ENCODE measurements at regions not wholly inside any gene's neighbourhood (a gene's known extent, or its start where the extent isn't known, plus 50 kb on each side); places are given as distances from the start of the nearest gene placed in this dataset.

DNA sequence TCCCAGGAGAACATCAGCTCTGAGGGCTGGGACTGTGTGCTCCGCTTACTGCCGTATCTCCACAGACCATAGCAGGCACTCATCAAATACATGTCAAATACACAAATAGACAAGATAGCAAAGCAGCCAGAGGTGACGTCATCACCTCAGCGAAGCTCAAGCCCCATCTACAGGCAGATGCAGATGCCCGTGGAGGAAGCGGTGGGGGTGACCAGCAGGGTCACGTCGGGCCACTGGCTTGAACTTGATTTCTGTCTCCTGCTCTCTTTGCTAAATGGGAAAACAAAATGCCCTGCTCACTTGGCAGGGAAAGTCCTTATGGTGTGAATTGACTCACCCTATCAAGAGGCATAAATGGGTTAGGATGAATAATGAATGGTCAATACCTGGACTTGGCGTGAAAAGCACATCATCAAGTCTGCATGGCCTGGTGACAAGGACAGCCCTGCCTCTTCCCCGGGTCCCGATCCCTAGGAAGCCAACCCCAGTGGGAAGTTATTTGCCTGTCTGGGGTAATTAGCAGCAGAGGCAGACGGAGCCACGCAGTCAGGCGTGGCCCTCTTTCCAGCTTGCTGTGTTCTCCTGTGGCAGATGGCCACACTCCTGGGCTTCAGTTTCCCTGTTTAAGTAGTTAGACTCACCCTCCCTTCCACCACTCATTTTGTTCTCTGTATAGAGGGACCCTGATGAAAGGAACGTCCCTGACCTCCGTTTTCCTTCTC, 536.0 kb downstream of the NPHP4 start:
- Mint-ChIP-seq H3K4me1 (ENCODE audit: low read depth, unreplicated experiment) (no peaks in the 10 kb centered on the region), H3K27ac (ENCODE audit: unreplicated experiment) (no peak overlapping the region), H3K4me3 (ENCODE audit: low read depth, unreplicated experiment) (no peak overlapping the region), H3K27me3 (ENCODE audit: unreplicated experiment) (no peaks in the 10 kb centered on the region), H3K9me3 (ENCODE audit: low read depth, unreplicated experiment) (peaks cover 8% of the 10 kb centered on the region), H3K36me3 (ENCODE audit: insufficient read depth, unreplicated experiment) (no peaks in the 10 kb centered on the region)
- no TSS peak for BruUV-seq (replicated peaks)
- TF ChIP-seq, protein P1, sequence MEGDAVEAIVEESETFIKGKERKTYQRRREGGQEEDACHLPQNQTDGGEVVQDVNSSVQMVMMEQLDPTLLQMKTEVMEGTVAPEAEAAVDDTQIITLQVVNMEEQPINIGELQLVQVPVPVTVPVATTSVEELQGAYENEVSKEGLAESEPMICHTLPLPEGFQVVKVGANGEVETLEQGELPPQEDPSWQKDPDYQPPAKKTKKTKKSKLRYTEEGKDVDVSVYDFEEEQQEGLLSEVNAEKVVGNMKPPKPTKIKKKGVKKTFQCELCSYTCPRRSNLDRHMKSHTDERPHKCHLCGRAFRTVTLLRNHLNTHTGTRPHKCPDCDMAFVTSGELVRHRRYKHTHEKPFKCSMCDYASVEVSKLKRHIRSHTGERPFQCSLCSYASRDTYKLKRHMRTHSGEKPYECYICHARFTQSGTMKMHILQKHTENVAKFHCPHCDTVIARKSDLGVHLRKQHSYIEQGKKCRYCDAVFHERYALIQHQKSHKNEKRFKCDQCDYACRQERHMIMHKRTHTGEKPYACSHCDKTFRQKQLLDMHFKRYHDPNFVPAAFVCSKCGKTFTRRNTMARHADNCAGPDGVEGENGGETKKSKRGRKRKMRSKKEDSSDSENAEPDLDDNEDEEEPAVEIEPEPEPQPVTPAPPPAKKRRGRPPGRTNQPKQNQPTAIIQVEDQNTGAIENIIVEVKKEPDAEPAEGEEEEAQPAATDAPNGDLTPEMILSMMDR (IDR thresholded peaks at IDR 0.05; ENCODE audit: unreplicated experiment), result no peak
- CTCF ChIA-PET, result no interaction called here
- intact Hi-C loops (cut with micrococcal nuclease; ENCODE audit: unreplicated experiment), result no loop called here
- no peak for DNase-seq

DNA sequence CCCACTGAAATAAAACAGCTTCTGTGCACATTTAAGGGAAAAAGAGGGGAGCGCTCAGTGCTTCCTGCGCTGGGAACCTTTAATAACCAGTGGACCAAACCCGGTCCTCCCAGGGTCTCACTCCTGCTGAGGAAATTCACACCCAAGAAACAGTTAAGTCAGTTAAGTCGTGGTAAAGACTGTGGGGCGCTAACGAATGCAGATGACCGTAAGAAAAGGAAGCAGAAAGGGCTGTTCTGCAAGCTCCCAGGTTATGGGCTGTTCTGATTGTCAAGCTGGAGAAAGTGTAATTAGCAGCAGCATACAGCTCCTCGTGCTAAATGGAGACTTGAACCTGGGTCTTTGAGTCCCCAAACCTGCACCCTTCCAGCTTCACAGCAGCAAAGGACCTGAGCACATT, 536.6 kb downstream of the NPHP4 start:
- Mint-ChIP-seq H3K27me3 (ENCODE audit: unreplicated experiment) (no peaks in the 10 kb centered on the region), H3K9me3 (ENCODE audit: low read depth, unreplicated experiment) (peaks cover 8% of the 10 kb centered on the region), H3K4me3 (ENCODE audit: low read depth, unreplicated experiment) (no peak overlapping the region), H3K27ac (ENCODE audit: unreplicated experiment) (no peak overlapping the region), H3K4me1 (ENCODE audit: low read depth, unreplicated experiment) (no peaks in the 10 kb centered on the region), H3K36me3 (ENCODE audit: insufficient read depth, unreplicated experiment) (no peaks in the 10 kb centered on the region)
- no TSS peak for BruUV-seq (replicated peaks)
- CTCF ChIA-PET, result no interaction called here
- DNase-seq, result no peak
- TF ChIP-seq, protein P1 (IDR thresholded peaks at IDR 0.05; ENCODE audit: unreplicated experiment), result no peak
- intact Hi-C loops (cut with micrococcal nuclease; ENCODE audit: unreplicated experiment), result no loop called here

DNA sequence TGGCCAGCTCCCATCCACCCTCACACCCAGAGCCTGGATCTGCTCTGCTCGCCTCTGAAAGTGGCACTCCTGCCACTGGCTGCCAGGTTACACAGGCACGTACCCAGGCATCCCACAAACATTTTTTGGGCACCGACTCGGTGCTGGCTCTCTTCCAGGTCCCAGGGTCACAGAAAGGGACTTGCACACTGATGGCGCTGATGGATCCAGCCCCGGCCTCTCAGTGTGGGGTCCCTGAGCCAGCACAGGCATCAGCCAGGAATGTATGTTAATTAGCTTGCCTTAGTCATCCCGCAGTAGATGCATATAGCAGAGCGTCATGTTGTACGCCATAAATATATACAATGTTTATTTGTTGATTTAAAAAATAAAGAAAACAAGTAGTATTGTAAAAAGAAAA, 537.2 kb downstream of the NPHP4 start:
- no peak overlapping the region for H3K4me3 Mint-ChIP-seq (ENCODE audit: low read depth, unreplicated experiment)
- no peaks in the 10 kb centered on the region for H3K4me1 Mint-ChIP-seq (ENCODE audit: low read depth, unreplicated experiment)
- CTCF ChIA-PET, result no interaction called here
- TF ChIP-seq, protein P1 (IDR thresholded peaks at IDR 0.05; ENCODE audit: unreplicated experiment), result no peak
- no peak overlapping the region for H3K27ac Mint-ChIP-seq (ENCODE audit: unreplicated experiment)
- intact Hi-C loops (cut with micrococcal nuclease; ENCODE audit: unreplicated experiment), result no loop called here
- BruUV-seq (replicated peaks), result no TSS peak
- no peak for DNase-seq
- H3K27me3 Mint-ChIP-seq (ENCODE audit: unreplicated experiment), result no peaks in the 10 kb centered on the region
- no peaks in the 10 kb centered on the region for H3K36me3 Mint-ChIP-seq (ENCODE audit: insufficient read depth, unreplicated experiment)
- peaks cover 8% of the 10 kb centered on the region for H3K9me3 Mint-ChIP-seq (ENCODE audit: low read depth, unreplicated experiment)

DNA sequence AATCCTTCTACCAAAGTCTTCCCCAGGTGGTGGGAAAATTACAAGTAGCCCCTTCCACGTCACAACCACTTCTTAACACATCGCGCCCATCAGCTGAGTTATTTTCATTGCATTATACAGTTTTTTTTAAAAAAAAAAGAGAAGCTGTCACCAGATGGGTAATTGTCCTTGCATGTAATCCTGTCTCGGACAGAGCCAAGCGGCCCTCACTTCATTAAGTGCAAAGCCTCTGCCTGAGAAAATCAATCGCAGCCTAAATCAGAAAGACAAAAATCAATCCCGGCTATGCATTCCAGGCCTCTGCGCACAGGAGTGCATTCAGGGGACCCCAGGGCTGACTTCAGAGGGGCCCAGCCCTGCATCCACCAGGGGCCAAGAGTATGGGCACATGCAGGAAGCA, 538.9 kb downstream of the NPHP4 start:
- Mint-ChIP-seq H3K27ac (ENCODE audit: unreplicated experiment) (no peak overlapping the region), H3K9me3 (ENCODE audit: low read depth, unreplicated experiment) (no peaks in the 10 kb centered on the region), H3K36me3 (ENCODE audit: insufficient read depth, unreplicated experiment) (no peaks in the 10 kb centered on the region), H3K4me1 (ENCODE audit: low read depth, unreplicated experiment) (no peaks in the 10 kb centered on the region), H3K4me3 (ENCODE audit: low read depth, unreplicated experiment) (no peak overlapping the region), H3K27me3 (ENCODE audit: unreplicated experiment) (no peaks in the 10 kb centered on the region)
- CTCF ChIA-PET, result no interaction called here
- TF ChIP-seq, protein P1 (IDR thresholded peaks at IDR 0.05; ENCODE audit: unreplicated experiment), result no peak
- BruUV-seq (replicated peaks), result no TSS peak
- intact Hi-C loops (cut with micrococcal nuclease; ENCODE audit: unreplicated experiment), result no loop called here
- no peak for DNase-seq
